ENCODE measurements at regions not wholly inside any gene's neighbourhood (a gene's known extent, or its start where the extent isn't known, plus 50 kb on each side); places are given as distances from the start of the nearest gene placed in this dataset.

DNA sequence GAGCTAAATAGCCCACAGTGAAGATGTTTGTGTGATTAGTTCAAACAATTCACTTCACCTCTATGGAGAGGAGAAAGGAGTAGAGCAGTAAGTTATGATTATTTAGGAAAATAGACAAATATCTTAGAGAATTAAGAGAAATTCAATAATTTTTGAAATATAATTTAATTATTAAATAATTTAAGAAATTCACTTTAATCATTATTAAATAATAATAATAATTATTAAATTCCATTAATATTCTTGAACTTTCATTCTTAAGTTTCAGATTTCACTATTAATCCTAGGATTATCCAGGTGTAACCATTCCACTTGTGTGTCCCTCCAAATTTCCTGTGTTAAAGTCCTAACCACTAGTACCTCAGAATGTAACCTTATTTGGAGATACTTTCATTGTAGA is 58.9 kb upstream of the RGS18 start:
- ChIA-PET CTCF (no interaction called here), POLR2A (ENCODE audit: unreplicated experiment) (no interaction called here)
- H2BK20ac ChIP-seq (ENCODE audit: low read depth, low read length), result no peak overlapping the region
- H2AK9ac ChIP-seq (replicated peaks; ENCODE audit: low read depth, low read length, poor library complexity), result no peak overlapping the region
- H4K5ac ChIP-seq (ENCODE audit: low read depth, low read length), result no peak overlapping the region; the same call in 1 of the 2 replicates
- H3K18ac ChIP-seq (ENCODE audit: low read depth, low read length), result peak overlapping the region; percentile 83; the same call in 1 of the 2 replicates
- H2BK5ac ChIP-seq (ENCODE audit: low read depth, low read length, poor library complexity, severe bottlenecking), result peak overlapping the region; percentile 24
- H3K79me1 ChIP-seq (ENCODE audit: low read depth in 1 of 2, low read length in 2 of 2), result no peaks in the 10 kb centered on the region
- H3K4me3 ChIP-seq (ENCODE audit: insufficient read depth, low read depth, low read length), result no peak overlapping the region
- no peaks in the 10 kb centered on the region for H3K9me3 ChIP-seq (ENCODE audit: control insufficient read depth, insufficient read depth, low read length)
- no peak overlapping the region for H3K9ac ChIP-seq (ENCODE audit: low read depth, low read length)
- peak overlapping the region; percentile 93; the same call in 2 of the 3 replicates for H2BK15ac ChIP-seq (ENCODE audit: low read depth, low read length)
- H3K27ac ChIP-seq (ENCODE audit: insufficient read depth, low read length), result no peak overlapping the region
- in situ Hi-C loops (cut with MboI; ENCODE audit: low sequenced_read_pairs) (no loop called here), intact Hi-C loops (cut with micrococcal nuclease) (no loop called here), dilution Hi-C loops (cut with HindIII; ENCODE audit: low sequenced_read_pairs, unreplicated experiment) (no loop called here)
- peak overlapping the region; percentile 71; the same call in 1 of the 2 replicates for H2BK120ac ChIP-seq (ENCODE audit: low read depth, low read length)
- H3K27me3 ChIP-seq (ENCODE audit: control insufficient read depth, insufficient read depth, low read length), result no peaks in the 10 kb centered on the region
- no peak overlapping the region for H2AFZ ChIP-seq (replicated peaks; ENCODE audit: low read length, poor library complexity)
- no peak overlapping the region for H4K91ac ChIP-seq (ENCODE audit: insufficient read depth, low read depth, low read length)
- TF ChIP-seq CEBPB (IDR thresholded peaks at IDR 0.05; ENCODE audit: low read depth, low read length) (no peak), CHD1 (IDR thresholded peaks at IDR 0.05; ENCODE audit: low read depth, low read length) (no peak), MAFK (IDR thresholded peaks at IDR 0.05; ENCODE audit: low read depth, low read length) (no peak), MAZ (IDR thresholded peaks at IDR 0.05; ENCODE audit: borderline replicate concordance, low read depth, low read length) (no peak), RAD21 (IDR thresholded peaks at IDR 0.05; ENCODE audit: low read length) (no peak), RCOR1 (IDR thresholded peaks at IDR 0.05; ENCODE audit: insufficient replicate concordance, low read length) (no peak), POLR2A (IDR thresholded peaks at IDR 0.05; ENCODE audit: low read depth, low read length) (no peak), MXI1 (IDR thresholded peaks at IDR 0.05; ENCODE audit: borderline replicate concordance, low read depth, low read length) (no peak), BHLHE40 (IDR thresholded peaks at IDR 0.05; ENCODE audit: low read depth, low read length) (no peak), RFX5 (IDR thresholded peaks at IDR 0.05; ENCODE audit: low read depth, low read length) (no peak), FOS (IDR thresholded peaks at IDR 0.05; ENCODE audit: low read depth, low read length) (no peak), SMC3 (IDR thresholded peaks at IDR 0.05; ENCODE audit: low read depth, low read length) (no peak), NFE2L2 (IDR thresholded peaks at IDR 0.05; ENCODE audit: low read depth, low read length) (no peak)
- TF ChIP-seq, protein P1, sequence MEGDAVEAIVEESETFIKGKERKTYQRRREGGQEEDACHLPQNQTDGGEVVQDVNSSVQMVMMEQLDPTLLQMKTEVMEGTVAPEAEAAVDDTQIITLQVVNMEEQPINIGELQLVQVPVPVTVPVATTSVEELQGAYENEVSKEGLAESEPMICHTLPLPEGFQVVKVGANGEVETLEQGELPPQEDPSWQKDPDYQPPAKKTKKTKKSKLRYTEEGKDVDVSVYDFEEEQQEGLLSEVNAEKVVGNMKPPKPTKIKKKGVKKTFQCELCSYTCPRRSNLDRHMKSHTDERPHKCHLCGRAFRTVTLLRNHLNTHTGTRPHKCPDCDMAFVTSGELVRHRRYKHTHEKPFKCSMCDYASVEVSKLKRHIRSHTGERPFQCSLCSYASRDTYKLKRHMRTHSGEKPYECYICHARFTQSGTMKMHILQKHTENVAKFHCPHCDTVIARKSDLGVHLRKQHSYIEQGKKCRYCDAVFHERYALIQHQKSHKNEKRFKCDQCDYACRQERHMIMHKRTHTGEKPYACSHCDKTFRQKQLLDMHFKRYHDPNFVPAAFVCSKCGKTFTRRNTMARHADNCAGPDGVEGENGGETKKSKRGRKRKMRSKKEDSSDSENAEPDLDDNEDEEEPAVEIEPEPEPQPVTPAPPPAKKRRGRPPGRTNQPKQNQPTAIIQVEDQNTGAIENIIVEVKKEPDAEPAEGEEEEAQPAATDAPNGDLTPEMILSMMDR (conservative IDR thresholded peaks at IDR 0.05; ENCODE audit: low read depth, low read length), result no peak
- TF ChIP-seq, protein P2, sequence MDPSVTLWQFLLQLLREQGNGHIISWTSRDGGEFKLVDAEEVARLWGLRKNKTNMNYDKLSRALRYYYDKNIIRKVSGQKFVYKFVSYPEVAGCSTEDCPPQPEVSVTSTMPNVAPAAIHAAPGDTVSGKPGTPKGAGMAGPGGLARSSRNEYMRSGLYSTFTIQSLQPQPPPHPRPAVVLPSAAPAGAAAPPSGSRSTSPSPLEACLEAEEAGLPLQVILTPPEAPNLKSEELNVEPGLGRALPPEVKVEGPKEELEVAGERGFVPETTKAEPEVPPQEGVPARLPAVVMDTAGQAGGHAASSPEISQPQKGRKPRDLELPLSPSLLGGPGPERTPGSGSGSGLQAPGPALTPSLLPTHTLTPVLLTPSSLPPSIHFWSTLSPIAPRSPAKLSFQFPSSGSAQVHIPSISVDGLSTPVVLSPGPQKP (IDR thresholded peaks at IDR 0.05; ENCODE audit: borderline replicate concordance, low read depth, low read length), result no peak
- TF ChIP-seq, protein P3, sequence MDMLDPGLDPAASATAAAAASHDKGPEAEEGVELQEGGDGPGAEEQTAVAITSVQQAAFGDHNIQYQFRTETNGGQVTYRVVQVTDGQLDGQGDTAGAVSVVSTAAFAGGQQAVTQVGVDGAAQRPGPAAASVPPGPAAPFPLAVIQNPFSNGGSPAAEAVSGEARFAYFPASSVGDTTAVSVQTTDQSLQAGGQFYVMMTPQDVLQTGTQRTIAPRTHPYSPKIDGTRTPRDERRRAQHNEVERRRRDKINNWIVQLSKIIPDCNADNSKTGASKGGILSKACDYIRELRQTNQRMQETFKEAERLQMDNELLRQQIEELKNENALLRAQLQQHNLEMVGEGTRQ (IDR thresholded peaks at IDR 0.05; ENCODE audit: low read depth, low read length), result no peak
- 0 out of 2 replicates have a peak overlapping the region, but pooled peaks have one; percentile 71 for H3K4ac ChIP-seq (ENCODE audit: low read depth, low read length)
- H4K8ac ChIP-seq (ENCODE audit: low read depth in 2 of 2, low read length in 2 of 2), result no peak overlapping the region
- no peak overlapping the region for H3K14ac ChIP-seq (replicated peaks; ENCODE audit: low read depth, low read length)
- DNase-seq (no peak), ATAC-seq (ENCODE audit: low read depth) (no peak)
- no peak overlapping the region for H3K4me2 ChIP-seq (ENCODE audit: low read depth, low read length)
- H4K20me1 ChIP-seq (ENCODE audit: insufficient read depth, low read length), result no peaks in the 10 kb centered on the region
- no peak overlapping the region for H2AK5ac ChIP-seq (ENCODE audit: low read depth, low read length)
- no TSS peak for BruUV-seq (replicated peaks)
- no peaks in the 10 kb centered on the region for H3K36me3 ChIP-seq (ENCODE audit: control insufficient read depth, insufficient read depth, low read length)
- H3K4me1 ChIP-seq (ENCODE audit: control insufficient read depth, insufficient read depth, low read length), result no peaks in the 10 kb centered on the region; the same call in 1 of the 2 replicates
- H3K23ac ChIP-seq (ENCODE audit: low read depth, low read length), result no peak overlapping the region
- H3K9me1 ChIP-seq (ENCODE audit: insufficient read depth, low read length), result no peaks in the 10 kb centered on the region
- no peak overlapping the region for H3K56ac ChIP-seq (ENCODE audit: extremely low read depth, insufficient read depth, low read length)

All from IMR-90 (cell line).